Activated naive CD8-positive, alpha-beta T cell treated with anti-CD3 and anti-CD28 coated beads, Interleukin-2, amount 50 U/mL, for 24 hours (primary cell): ENCODE measurements at regions not wholly inside any gene's neighbourhood (a gene's known extent, or its start where the extent isn't known, plus 50 kb on each side); places are given as distances from the start of the nearest gene placed in this dataset.

ENCODE experiments used
- ATAC-seq: fragments of 150-1000 bp; cut with Tn5 transposase; one replicate; pipeline ENCODE4 v1.10.0; 2021
- DNase-seq: peaks from one replicate; pipeline ENCODE4 v3.0.0; 2021
- H3K27ac Mint-ChIP-seq: one replicate; pipeline ENCODE4 v1.8.0; 2021; ENCODE audit warnings: mild to moderate bottlenecking, mixed read lengths
- H3K27me3 Mint-ChIP-seq: one replicate; pipeline ENCODE4 v1.8.0; 2021; ENCODE audit warnings: mixed read lengths
- H3K36me3 Mint-ChIP-seq: one replicate; pipeline ENCODE4 v1.8.0; 2021; ENCODE audit warnings: low read depth, mixed read lengths
- H3K4me1 Mint-ChIP-seq: one replicate; pipeline ENCODE4 v1.8.0; 2021; ENCODE audit warnings: mixed read lengths
- H3K4me3 Mint-ChIP-seq: one replicate; pipeline ENCODE4 v1.8.0; 2021; ENCODE audit warnings: mild to moderate bottlenecking, moderate library complexity, mixed read lengths
- H3K9me3 Mint-ChIP-seq: one replicate; pipeline ENCODE4 v1.8.0; 2021; ENCODE audit warnings: mixed read lengths

GRCh38 chr9:129493706-129494047, 127.2 kb downstream of the C9orf50 start:
- peaks cover 27% of the 10 kb centered on the region for H3K36me3 Mint-ChIP-seq
- H3K9me3 Mint-ChIP-seq = no peaks in the 10 kb centered on the region
- H3K4me3 Mint-ChIP-seq = no peak overlapping the region
- peaks cover 52% of the 10 kb centered on the region for H3K4me1 Mint-ChIP-seq
- H3K27me3 Mint-ChIP-seq = no peaks in the 10 kb centered on the region
- DNase-seq = no peak
- no peak overlapping the region for H3K27ac Mint-ChIP-seq
- no peak for ATAC-seq

- Mint-ChIP-seq H3K36me3 (peaks cover 26% of the 10 kb centered on the region), H3K9me3 (no peaks in the 10 kb centered on the region), H3K4me3 (no peak overlapping the region), H3K27me3 (no peaks in the 10 kb centered on the region), H3K4me1 (peaks cover 52% of the 10 kb centered on the region), H3K27ac (no peak overlapping the region)
- DNase-seq (no peak), ATAC-seq (no peak)
Measured at GRCh38 chr9:129493002-129493705, 127.7 kb downstream of the C9orf50 start.

GRCh38 chr9:129491487-129491855, 129.4 kb downstream of the C9orf50 start:
- ATAC-seq = no peak
- H3K27ac Mint-ChIP-seq = peak overlapping the region; percentile 96
- H3K4me1 Mint-ChIP-seq = peaks cover 59% of the 10 kb centered on the region
- no peaks in the 10 kb centered on the region for H3K27me3 Mint-ChIP-seq
- H3K4me3 Mint-ChIP-seq = peak overlapping the region; percentile 91
- no peaks in the 10 kb centered on the region for H3K9me3 Mint-ChIP-seq
- peaks cover 26% of the 10 kb centered on the region for H3K36me3 Mint-ChIP-seq
- no peak for DNase-seq

GRCh38 chr9:129490583-129491486, 130.1 kb downstream of the C9orf50 start:
- Mint-ChIP-seq H3K36me3 (peaks cover 26% of the 10 kb centered on the region), H3K4me3 (peak overlapping the region; percentile 91), H3K27me3 (no peaks in the 10 kb centered on the region), H3K4me1 (peaks cover 57% of the 10 kb centered on the region), H3K9me3 (no peaks in the 10 kb centered on the region), H3K27ac (peak overlapping the region; percentile 96)
- no peak for ATAC-seq
- no peak for DNase-seq

GRCh38 chr9:129489838-129490582, 130.9 kb downstream of the C9orf50 start:
- DNase-seq = peak; percentile 53
- H3K4me3 Mint-ChIP-seq = peak overlapping the region; percentile 91
- ATAC-seq = peak; percentile 26
- peaks cover 26% of the 10 kb centered on the region for H3K36me3 Mint-ChIP-seq
- peak overlapping the region; percentile 96 for H3K27ac Mint-ChIP-seq
- H3K27me3 Mint-ChIP-seq = no peaks in the 10 kb centered on the region
- H3K4me1 Mint-ChIP-seq = peaks cover 58% of the 10 kb centered on the region
- no peaks in the 10 kb centered on the region for H3K9me3 Mint-ChIP-seq

- peak; percentile 71 for DNase-seq
- peak overlapping the region; percentile 94 for H3K27ac Mint-ChIP-seq
- H3K4me1 Mint-ChIP-seq = peaks cover 74% of the 10 kb centered on the region
- peak; percentile 23 for ATAC-seq
- H3K4me3 Mint-ChIP-seq = peak overlapping the region; percentile 81
- no peaks in the 10 kb centered on the region for H3K9me3 Mint-ChIP-seq
- H3K27me3 Mint-ChIP-seq = no peaks in the 10 kb centered on the region
- H3K36me3 Mint-ChIP-seq = peaks cover 20% of the 10 kb centered on the region
Measured at GRCh38 chr9:129487658-129488483, 133.0 kb downstream of the C9orf50 start.

- peak overlapping the region; percentile 81 for H3K4me3 Mint-ChIP-seq
- H3K9me3 Mint-ChIP-seq = no peaks in the 10 kb centered on the region
- DNase-seq = no peak
- ATAC-seq = no peak
- no peaks in the 10 kb centered on the region for H3K27me3 Mint-ChIP-seq
- H3K27ac Mint-ChIP-seq = peak overlapping the region; percentile 94
- peaks cover 71% of the 10 kb centered on the region for H3K4me1 Mint-ChIP-seq
- peaks cover 18% of the 10 kb centered on the region for H3K36me3 Mint-ChIP-seq
Measured at GRCh38 chr9:129486756-129487657, 133.9 kb downstream of the C9orf50 start.

- H3K27me3 Mint-ChIP-seq = peaks cover 3% of the 10 kb centered on the region
- H3K36me3 Mint-ChIP-seq = peaks cover 7% of the 10 kb centered on the region
- H3K27ac Mint-ChIP-seq = peak overlapping the region; percentile 53
- no peak overlapping the region for H3K4me3 Mint-ChIP-seq
- ATAC-seq (no peak), DNase-seq (no peak)
- peaks cover 63% of the 10 kb centered on the region for H3K4me1 Mint-ChIP-seq
- no peaks in the 10 kb centered on the region for H3K9me3 Mint-ChIP-seq
Measured at GRCh38 chr9:129485145-129485774, 135.6 kb downstream of the C9orf50 start.

- DNase-seq = no peak
- Mint-ChIP-seq H3K27ac (peak overlapping the region; percentile 53), H3K9me3 (no peaks in the 10 kb centered on the region), H3K27me3 (peaks cover 3% of the 10 kb centered on the region), H3K36me3 (peaks cover 4% of the 10 kb centered on the region), H3K4me1 (peaks cover 61% of the 10 kb centered on the region), H3K4me3 (peak overlapping the region; percentile 0)
- no peak for ATAC-seq
Measured at GRCh38 chr9:129484352-129485000, 136.4 kb downstream of the C9orf50 start.

GRCh38 chr9:129483415-129484351, 137.2 kb downstream of the C9orf50 start:
- ATAC-seq (no peak), DNase-seq (no peak)
- H3K27me3 Mint-ChIP-seq = peaks cover 3% of the 10 kb centered on the region

GRCh38 chr9:129482521-129483414, 138.1 kb downstream of the C9orf50 start:
- Mint-ChIP-seq H3K27me3 (peaks cover 3% of the 10 kb centered on the region), H3K4me1 (peaks cover 51% of the 10 kb centered on the region), H3K36me3 (no peaks in the 10 kb centered on the region), H3K27ac (peak overlapping the region; percentile 53), H3K9me3 (no peaks in the 10 kb centered on the region), H3K4me3 (peak overlapping the region; percentile 55)
- DNase-seq = peak; percentile 50
- peak; percentile 33 for ATAC-seq

More at GRCh38 chr9:129483415-129484351, 137.2 kb downstream of the C9orf50 start:
- peaks cover 55% of the 10 kb centered on the region for H3K4me1 Mint-ChIP-seq
- H3K27ac Mint-ChIP-seq = peak overlapping the region; percentile 53
- H3K36me3 Mint-ChIP-seq = no peaks in the 10 kb centered on the region
- peak overlapping the region; percentile 55 for H3K4me3 Mint-ChIP-seq
- no peaks in the 10 kb centered on the region for H3K9me3 Mint-ChIP-seq
